ENCODE measurements at regions not wholly inside any gene's neighbourhood (a gene's known extent, or its start where the extent isn't known, plus 50 kb on each side); places are given as distances from the start of the nearest gene placed in this dataset.
"Not testable (repeated sequence)": the region's sequence is repeated elsewhere in the genome, so short reads cannot be mapped to it uniquely, and the experiment has no call there.

- no peak for DNase-seq (ENCODE audit: extremely low read depth, low read depth)
- no peak for TF ChIP-seq CTCF (IDR thresholded peaks at IDR 0.05; ENCODE audit: low read depth, low read length)
Measured at GRCh38 chr15:57796146-57796545, 89.6 kb downstream of the POLR2M start.

- no peak for DNase-seq (ENCODE audit: extremely low read depth, low read depth)
- TF ChIP-seq CTCF (IDR thresholded peaks at IDR 0.05; ENCODE audit: low read depth, low read length): no peak
Measured at GRCh38 chr15:57797110-57797509, 90.6 kb downstream of the POLR2M start.

- TF ChIP-seq CTCF (IDR thresholded peaks at IDR 0.05; ENCODE audit: low read depth, low read length): no peak
- DNase-seq (ENCODE audit: extremely low read depth, low read depth): no peak
Measured at GRCh38 chr15:57797568-57798267, 91.2 kb downstream of the POLR2M start.

GRCh38 chr15:57806003-57806402, 99.5 kb downstream of the POLR2M start:
- TF ChIP-seq CTCF (IDR thresholded peaks at IDR 0.05; ENCODE audit: low read depth, low read length): no peak
- no peak for DNase-seq (ENCODE audit: extremely low read depth, low read depth)

GRCh38 chr15:57809285-57809684, 102.8 kb downstream of the POLR2M start:
- DNase-seq (ENCODE audit: extremely low read depth, low read depth): not testable (repeated sequence)

GRCh38 chr15:57816599-57816998, 110.1 kb downstream of the POLR2M start:
- DNase-seq (ENCODE audit: extremely low read depth, low read depth): no peak
- TF ChIP-seq CTCF (IDR thresholded peaks at IDR 0.05; ENCODE audit: low read depth, low read length): no peak

GRCh38 chr15:57819646-57820045, 113.1 kb downstream of the POLR2M start:
- no peak for TF ChIP-seq CTCF (IDR thresholded peaks at IDR 0.05; ENCODE audit: low read depth, low read length)
- no peak for DNase-seq (ENCODE audit: extremely low read depth, low read depth)

GRCh38 chr15:57820119-57820518, 113.6 kb downstream of the POLR2M start:
- no peak for TF ChIP-seq CTCF (IDR thresholded peaks at IDR 0.05; ENCODE audit: low read depth, low read length)
- DNase-seq (ENCODE audit: extremely low read depth, low read depth): no peak
